Activated T-cell treated with anti-CD3 and anti-CD28 coated beads for 1 hour (primary cell): ENCODE measurements at regions not wholly inside any gene's neighbourhood (a gene's known extent, or its start where the extent isn't known, plus 50 kb on each side); places are given as distances from the start of the nearest gene placed in this dataset.
"Not testable (repeated sequence)": the region's sequence is repeated elsewhere in the genome, so short reads cannot be mapped to it uniquely, and the experiment has no call there.

Source experiments
- DNase-seq: peaks from one replicate; pipeline ENCODE4 v3.0.0-alpha.2; 2020; ENCODE audit warnings: low read depth

DNA sequence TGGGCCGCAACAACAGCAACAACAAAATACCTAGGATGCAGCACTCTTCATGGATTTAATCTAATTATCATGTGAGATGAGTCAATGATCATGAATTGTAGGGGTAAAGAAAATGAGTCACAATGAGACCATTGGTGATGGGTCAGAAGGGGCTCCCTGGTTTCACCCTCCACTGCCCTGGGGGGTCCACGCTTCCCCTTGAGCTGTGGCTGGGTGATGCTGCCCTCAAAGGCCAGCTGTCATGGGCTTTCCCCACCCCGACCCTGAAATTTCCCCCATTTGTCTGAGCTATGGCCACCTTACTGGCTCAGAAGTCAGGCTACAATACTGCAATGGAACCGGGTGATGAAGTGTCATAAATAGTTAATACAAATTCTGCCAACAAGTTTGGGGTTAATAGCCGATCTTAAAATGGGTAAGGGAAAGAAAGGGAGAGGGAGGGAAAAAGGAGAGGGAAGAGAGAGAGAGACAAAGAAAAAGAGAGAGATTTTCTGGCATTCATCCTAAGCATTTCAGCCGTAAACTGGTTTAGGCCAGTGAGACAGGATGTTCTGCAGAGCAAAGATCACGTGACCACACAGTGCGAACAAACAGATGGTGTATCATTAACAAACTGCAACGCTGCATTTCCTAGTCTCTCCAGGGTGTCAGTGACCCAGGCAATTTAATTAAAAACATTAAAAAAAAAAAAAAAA is 143.4 kb upstream of the ERRFI1 start:
- DNase-seq = peak; percentile 30

DNA sequence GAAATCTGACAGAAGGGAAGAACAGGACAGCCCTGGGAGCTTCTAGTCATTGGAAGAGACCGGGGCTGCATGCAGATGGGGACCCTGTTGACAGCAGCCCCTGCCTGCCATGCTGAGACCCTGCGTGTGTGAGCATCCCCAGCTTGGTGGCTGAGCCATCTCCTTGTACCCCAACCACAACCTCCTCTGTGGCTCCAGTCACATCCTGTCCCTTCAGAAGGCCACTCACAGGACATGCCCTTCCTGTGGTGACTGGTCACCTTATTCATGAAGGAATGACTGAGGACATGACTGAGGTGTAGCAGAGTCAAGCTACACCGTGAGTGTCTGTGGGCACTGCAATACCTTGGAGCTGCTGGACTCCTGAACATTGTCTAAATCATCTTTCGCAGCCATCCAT is 141.8 kb upstream of the ERRFI1 start:
- no peak for DNase-seq

DNA sequence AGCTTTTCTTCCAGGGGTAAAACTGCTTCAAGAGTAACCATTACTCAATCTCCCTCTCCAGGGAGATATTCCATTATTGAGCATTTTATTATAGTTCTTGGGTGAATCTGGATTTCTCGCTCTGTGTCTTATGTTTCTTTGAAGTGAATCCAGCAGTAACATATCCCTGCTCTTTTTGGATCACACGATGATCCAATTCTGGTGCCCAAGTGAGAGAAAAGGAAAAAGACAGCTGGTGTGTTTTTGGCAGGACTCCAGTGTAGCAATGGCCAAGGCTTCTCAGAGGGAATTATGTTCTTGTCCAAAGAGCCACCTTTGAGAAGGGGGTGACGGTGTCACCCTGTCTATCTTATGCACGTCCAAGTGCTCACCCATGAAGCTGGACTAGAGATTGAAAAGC is 140.3 kb upstream of the ERRFI1 start:
- DNase-seq = no peak

DNA sequence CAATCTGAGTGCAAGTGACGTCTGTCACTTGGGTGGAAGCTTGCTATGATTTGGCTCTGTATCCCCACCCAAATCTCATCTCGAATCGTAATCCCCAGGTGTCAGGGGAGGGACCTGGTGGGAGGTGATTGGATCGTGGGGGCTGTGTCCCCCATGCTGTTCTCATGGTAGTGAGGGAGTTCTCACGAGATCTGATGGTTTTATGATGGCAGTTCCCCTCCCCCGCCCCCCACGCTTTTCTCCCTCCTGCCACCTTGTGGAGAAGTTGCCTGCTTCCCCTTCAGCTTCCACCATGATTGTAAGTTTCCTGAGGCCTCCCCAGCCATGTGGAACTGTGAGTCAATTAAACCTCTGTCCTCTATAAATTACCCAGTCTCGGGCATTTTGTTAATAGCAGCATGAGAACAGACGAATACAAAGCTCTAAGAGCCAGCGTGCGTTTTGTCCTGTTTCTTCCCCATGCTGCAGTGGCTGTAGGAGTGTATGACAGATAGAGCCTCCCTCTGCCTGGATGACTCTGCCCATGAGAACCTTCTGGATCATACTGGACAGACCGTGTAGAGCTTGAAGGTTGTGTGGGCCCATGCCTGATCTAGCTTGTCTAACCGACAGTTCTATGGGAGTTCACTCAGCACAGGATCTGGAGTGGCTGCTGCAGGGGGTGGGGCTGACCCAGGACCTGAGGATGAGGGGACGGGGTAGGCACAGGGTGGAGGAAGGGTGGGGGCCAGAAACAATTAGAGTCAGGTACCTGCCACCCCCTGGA is 139.7 kb upstream of the ERRFI1 start:
- DNase-seq = no peak

DNA sequence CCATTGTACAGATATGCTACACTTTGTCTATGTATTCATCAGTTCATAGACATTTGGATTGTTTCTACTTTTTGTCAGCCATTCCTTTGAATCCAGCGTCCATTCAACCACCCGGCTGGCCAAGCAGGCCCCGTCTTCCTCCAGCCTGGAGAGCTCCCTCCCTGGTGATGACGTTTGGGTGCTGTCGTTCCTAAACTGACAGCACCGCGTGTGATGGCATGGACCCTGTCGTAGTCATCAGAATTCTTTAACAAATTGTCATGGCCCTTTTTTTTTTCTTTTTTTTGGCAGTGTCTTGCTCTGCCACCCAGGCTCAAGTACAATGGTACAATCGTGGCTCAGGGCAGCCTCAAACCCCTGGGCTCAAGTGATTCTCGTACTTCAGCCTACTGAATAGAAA is 138.6 kb upstream of the ERRFI1 start:
- no peak for DNase-seq

DNA sequence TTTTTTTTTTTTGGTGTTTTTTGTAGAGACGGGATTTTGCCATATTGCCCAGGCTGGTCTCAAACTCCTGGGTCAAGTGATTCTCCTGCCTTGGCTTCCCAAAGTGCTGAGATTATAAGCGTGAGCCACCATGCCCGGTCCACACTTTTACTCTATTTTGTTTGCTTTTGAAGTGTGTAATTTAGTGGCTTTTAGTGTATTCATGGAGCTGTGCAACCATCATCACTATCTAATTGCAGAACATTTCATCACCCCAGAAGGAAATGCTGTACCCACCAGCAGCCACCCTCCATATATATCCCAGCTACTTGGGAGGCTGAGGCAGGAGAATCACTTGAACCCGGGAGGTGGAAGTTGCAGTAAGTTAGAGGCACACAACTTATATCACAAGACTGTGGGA is 136.9 kb upstream of the ERRFI1 start:
- DNase-seq = no peak

DNA sequence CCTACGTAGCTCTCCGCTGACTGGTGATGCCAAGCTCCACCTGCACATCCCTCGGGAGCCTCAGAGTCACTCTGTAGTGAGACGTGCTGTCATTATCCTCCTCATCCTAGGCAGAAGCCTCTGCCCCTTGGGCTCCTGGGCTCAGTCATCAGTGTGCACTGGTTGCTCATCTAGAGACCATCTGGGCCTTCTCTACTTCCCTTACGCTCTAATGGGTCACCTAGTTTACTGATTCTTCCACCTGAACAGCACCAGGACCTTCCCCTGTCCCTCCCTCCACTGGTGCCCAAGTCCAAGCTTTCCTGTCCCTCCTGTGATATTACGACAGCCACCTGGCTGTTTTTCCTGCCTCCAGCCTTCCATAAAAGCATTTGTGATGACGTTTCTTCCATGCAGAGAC is 136.1 kb upstream of the ERRFI1 start:
- DNase-seq = no peak

DNA sequence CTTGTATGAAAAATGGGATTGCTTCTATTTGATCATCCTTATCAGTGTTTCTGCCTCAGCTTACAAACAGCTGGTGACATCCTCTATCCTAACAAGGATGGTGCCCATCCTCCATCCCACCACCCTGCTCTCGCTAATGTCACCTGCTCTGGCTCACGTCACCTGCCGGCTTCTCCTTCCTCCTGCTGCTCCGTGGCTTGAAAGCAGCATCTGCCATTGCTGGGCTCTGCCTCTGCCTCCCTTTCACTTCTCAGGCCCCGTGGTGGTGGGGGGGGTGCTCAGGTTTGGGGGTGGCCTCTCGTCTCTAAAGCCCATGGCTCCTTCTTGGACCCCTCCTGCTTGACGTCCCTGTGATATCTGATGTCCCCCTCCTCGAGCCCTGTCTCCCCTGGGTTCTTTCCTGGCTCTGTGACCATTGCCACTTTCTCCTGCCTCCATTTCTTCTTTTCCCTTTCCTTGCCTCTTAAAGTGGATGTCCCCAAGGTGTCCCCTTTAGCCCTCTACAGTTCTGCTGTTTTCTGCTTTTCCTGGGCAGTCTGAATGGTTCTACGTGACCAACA is 135.5 kb upstream of the ERRFI1 start:
- DNase-seq = no peak

DNA sequence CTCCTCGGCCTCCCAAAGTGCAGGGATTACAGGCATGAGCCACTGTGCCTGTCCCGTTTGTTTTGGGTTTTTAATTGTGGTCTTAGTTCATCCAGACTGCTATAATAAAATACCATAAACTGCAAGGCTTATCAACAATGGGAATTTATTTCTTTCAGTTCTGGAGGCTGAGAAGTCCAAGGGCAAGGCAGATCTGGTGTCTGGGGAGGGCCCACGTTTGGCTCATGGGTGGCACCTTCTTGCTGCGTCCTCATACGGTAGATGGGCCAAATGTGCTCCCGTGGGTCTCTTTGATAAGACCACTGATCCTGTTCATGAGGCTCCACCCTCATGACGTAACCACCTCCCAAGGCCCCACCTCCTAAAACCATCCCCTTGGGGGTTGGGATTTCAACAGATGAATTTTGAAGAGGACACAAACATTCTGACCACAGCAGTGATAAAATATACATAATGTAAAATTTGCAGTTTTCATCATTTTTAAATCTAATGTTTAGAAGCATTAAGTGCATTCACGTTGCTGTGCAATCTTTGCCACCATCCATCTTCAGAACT is 133.4 kb upstream of the ERRFI1 start:
- no peak for DNase-seq

DNA sequence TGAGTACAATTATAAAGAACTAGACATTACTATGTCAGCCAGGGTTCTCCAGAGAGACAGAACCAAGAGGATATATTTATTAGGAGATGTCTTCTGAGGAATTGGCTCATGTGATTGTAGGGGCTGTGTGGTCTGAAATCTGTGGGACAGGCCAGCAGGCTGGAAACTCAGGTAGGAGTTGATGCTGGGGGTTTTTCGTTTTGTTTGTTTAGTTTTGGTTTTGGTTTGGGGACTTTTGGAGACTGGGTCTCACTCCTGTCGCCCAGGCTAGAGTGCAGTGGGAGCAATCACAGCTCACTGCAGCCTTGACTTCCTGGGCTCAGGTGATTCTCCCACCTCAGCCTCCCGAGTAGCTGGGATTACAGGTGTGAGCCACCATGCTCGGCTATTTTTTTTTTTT is 132.9 kb upstream of the ERRFI1 start:
- DNase-seq = no peak

DNA sequence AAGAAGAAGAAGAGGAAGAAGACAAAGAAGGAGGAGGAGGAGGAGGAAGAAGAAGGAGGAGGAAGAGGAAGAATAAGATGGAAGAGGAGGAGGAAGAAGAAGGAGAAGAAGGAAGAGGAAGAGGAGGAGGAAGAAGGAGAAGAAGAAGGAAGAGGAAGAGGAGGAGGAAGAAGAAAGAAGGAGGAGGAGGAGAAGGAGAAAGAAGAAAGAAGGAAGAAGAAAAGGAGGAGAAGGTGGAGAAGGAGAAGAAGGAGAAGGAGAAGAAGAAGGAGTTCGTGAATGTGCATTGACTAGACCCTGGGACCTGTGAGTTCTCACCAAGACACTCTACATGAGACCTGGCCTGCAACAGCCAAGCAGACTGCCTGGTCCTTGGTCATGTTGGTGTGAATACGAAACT is 131.7 kb upstream of the ERRFI1 start:
- no peak for DNase-seq

DNA sequence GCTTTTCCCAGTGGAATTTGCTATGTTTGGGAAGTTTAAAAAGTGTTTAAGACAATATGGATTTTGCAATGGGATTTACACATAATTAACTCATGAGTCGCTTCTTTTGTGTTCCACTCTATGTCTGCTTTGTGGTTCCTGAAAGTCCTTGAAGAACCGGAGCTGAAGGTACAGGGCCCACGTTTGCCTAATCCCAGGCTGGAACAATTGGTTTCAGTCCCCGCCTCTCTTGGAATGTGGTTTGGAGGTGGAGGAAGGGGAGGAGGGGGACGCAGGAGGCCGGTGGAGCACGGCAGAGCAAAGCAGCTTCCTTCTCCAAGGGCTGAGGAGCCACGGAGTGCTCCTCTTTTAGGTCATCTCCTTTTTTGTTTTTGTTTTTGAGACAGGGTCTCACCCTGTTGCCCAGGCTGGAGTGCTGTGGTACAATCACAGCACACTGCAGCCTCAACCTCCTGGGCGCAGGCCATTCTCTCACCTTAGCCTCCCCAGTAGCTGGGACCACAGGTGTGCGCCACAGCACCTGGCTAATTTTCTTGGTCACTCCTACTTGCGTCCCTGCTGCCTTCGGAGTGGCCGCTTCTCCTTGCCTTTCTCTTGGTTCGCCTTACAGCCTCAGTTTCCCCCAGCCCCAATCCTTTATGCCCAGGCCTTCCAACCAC is 129.5 kb upstream of the ERRFI1 start:
- no peak for DNase-seq

DNA sequence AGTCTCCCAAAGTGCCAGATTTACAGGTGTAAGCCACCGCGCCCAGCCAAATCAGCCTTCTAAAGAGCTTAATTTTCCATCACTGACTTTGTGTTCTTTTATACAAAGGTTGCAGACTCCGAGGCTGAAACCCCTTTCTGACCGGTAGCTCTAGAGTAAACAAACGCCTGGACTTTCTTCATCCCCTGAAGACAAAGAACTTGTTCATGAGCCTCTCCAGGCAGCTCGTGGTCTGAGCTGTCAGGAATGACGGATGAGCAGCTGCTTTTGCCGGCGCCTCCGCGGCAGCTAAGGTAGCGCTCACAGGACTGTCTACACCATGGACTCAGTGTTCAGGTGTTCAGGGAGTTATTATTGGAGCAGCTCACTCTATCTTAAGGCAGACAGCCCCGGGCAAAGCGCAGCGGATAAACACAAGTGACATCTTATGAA is 128.5 kb upstream of the ERRFI1 start:
- no peak for DNase-seq

DNA sequence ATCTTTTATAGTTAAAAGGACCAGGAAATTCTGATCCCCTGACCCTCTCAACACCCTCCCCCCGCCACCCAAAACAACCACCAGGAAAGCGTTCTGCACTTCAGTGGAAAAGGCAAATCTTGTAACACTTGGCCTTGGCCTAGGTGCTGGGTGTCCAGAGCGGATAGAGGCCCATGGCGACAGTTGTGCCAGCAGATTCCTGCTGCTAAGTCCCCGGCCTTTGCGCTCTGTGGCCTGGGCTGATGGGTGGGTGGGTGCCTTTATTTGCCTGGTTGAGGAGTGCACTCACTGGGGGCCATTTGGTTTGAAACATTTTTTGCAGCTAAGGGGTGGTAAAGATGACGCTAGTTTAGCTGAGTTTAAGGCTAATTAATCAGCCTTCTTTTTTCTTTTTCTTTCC is 127.9 kb upstream of the ERRFI1 start:
- no peak for DNase-seq

DNA sequence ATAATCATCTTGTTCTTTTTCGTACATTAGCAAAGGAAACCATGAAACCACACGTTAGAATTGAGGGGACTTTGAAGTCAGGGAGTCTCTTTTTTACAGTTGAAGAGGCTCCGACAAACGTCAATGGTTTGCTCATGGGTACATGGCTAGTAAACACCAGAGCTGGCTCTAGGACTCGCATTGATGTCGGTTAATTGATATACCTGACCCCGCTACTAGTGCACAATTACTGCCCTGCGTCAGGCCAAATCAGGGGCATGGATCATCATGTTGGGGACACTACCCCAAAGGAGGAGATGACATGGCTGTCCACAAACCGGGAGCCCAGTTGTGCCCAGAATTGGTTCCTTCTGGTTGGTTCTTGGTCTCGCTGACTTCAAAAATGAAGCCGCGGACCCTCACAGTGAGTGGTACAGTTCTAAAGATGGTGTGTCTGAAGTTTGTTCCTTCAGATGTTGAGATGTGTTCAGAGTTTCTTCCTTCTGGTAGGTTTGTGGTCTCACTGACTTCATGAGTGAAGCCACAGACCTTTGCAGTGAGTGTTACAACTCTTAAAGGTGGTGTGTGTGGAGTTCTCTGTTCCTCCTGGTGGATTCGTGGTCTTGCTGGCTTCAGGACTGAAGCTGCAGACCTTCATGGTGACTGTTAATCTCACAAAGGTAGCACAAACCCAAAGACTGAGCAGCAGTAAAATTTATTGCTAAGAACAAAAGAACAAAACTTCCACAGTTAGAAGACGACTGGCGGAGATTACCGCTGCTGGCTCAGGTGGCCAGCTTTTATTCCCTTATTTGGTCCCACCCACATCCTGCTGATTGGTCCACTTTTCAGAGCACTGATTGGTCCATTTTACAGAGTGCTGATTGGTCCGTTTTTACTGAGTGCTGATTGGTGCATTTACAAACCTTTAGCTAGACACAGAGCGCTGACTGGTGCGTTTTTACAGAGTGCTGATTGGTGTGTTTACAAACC is 126.9 kb upstream of the ERRFI1 start:
- DNase-seq = peak; percentile 13

DNA sequence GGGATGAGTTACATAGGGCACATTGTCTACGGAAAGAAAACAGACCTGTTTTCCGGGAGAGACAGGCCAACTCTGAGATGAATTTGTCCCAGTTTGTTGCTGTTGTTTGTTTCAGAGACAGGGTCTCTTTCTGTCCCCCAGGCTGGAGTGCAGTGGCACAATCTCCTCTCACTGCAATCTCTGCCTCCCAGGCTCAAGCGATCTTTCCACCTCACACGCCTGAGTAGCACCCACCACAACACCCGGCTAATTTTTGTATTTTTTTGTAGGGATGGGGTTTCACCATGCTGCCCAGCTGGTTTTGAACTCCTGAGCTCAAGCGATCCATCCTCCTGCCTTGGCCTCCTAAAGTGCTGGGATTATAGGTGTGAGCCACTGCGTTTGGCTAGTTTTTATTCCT is 125.5 kb upstream of the ERRFI1 start:
- DNase-seq = no peak

DNA sequence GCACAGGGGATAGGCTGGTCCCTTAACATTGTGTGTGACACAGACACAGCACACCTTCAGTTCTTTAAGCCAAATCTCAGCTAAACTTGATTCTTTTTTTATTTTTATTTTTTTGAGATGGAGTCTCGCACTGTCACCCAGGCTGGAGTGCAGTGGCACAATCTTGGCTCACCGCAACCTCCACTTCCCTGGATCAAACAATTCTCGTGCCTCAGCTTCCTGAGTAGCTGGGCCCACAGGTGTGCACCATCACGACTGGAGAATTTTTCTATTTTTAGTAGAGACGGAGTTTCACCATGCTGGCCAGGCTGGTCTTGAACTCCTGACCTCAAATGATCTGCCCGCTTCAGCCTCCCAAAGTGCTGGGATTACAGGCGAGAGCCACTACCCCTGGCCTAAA is 123.6 kb upstream of the ERRFI1 start:
- DNase-seq = not testable (repeated sequence)

DNA sequence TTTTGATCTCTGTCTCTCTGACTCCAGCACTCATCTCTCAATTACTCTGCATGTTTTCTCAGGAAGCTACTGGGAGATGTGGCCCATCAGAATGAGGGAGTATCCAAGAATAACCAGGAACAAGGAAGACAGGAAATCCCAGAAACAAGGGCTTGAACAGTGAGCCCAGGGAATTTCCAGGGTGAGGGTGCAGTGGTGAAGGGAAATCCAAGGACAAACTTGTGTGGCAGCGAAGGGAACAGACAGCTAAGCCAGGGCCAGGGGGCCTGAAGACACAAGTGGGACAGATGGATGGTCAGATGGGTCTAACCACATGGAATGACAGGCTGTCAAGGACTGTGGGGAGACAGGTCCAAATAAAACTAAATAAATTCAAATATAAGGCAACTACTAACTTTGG is 121.8 kb upstream of the ERRFI1 start:
- DNase-seq = no peak

DNA sequence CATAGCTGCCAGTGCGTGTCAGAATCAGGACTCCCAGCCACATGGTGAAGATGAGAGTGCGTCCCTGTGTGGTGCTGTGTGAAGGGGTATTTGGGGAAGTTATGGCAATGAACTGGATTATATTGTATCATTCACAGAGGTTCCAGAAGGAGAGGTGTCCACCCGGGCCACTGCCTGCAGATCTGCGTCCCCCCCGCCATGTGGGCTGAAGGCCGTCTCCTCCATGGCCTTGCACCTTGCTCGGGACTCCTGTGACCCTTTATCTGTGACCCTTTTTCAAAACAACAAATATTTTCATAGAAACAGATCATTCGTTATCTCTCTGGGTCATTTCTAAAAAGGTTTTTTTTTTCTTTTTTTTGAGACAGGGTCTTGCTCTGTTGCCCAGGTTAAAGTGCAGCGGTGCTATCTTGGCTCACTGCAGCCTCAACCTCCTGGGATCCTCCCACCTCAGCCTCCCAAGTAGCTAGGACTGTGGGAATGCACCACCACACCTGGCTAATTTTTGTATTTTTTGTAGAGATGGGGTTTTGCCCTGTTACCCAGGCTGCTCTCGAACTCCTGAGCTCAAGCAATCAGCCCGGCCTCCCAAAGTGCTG is 120.2 kb upstream of the ERRFI1 start:
- DNase-seq = no peak

DNA sequence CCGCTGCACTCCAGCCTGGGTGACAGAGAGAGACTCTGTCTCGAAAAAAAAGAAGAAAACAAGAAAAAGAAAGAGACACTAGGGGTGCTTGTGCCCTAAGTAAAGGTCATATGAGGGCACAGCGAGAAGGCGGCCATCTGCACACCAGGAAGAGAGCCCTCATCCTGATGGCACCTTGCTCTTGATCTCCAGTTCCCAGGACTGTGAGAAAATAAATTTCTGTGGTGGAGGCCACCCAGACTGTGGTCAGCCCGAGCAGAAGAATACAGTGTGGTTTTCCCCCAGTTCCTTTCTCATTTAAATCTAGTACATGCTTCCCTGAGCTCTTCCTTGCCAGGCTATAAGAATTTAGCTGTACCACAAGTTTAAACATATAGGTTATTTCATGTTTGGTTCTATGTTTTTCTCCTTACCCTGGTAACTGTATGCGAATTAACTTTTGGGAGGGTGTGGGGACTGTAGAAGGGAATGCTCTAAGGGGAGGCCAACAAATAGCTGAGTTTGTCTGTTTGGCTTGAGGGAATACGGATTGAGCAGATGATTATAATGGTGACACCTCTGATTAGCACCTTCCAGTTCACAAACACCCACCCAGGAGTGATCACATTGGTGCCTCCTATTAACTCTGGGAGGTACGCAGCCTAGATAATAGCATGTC is 119.6 kb upstream of the ERRFI1 start:
- DNase-seq = no peak

DNA sequence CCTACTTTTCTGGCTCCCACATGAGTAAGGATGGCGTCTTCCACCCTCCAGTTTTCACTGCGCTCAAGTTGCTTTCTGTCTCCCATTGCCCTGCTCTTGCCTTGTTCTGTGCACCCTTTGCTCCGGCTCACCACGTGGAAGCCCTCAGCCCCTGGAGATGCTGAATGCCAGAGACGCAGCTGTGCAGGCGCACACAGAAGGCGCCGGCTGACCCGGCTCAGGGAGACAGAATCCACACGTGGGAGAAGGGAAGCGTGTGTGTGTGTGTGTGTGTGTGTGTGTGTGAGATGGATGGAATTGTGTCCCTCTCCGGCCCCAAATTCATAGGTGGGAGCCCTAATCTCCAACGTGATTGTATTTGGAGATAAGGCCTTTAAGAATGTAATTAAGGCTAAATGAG is 118.2 kb upstream of the ERRFI1 start:
- no peak for DNase-seq
